Mucosa of gallbladder (tissue), 1 donor: ENCODE measurements at regions not wholly inside any gene's neighbourhood (a gene's known extent, or its start where the extent isn't known, plus 50 kb on each side); places are given as distances from the start of the nearest gene placed in this dataset.

Source experiments
- DNase-seq: peaks from one replicate; pipeline ENCODE4 v3.0.0-alpha.2; 2020; ENCODE audit warnings: low spot score
- donor health status: DM: no; HTN: no; CAD: no.

DNA sequence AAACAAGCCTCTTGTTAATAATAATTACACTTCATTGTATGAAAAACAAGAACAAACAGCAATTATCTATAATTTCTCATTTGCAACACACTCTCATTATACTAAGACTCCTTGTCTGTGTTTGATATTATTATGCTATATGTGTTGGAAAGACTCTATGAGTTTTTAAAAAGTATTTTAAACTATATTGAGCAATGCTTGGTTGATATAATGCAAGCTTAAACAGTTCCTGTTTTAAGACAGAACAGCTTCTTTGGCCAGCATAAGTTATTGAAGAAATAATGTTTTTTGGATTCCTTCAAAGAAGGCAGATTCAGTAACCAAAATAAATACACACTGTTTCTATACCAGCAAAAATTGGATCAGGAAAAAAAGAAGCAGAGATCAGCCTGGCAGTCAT is 871.4 kb downstream of the MAT2B start:
- no peak for DNase-seq

GRCh38 chr5:164377746-164378145 is 872.3 kb downstream of the MAT2B start:
- DNase-seq = no peak

DNA sequence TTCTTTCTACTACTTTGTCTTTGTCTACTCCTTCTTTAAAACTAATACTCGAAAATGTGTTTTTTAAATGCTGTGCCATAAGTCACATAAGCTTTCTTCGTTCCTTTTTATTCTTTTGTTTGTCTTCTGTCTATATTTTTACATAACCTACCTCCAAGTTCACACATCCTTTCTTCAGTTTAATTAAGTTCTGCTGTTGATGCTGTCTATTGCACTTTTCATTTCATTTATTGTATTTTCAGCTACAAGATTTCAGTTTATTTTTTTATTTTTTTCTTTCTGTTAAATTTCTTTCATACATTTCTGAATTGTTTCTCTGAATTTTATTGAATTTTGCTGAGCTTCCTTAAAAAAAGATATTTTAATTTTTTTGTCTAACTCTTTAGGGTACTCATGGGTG is 878.2 kb downstream of the MAT2B start:
- no peak for DNase-seq

DNA sequence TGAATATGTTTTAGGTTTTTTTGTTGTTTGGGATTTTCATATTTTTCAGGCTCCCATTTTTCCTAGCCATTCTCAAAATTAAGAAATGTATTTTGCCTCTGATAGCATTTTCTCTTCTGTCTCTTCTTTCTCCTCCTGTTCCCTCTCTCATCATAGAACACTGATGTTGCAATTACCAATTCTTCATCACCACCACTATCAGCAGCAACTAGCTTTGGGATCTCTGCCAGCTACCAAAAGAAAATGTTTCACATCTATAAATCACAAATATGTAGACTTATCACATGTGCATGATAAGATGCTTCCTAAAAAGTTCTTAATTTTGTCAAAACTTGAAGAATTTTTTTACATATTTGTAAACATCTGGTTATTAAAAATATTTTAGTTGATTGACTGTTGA is 887.1 kb downstream of the MAT2B start:
- DNase-seq = no peak

GRCh38 chr5:164394686-164395194 is 889.3 kb downstream of the MAT2B start:
- DNase-seq = no peak

GRCh38 chr5:164412531-164412930 is 907.1 kb downstream of the MAT2B start:
- no peak for DNase-seq

- no peak for DNase-seq
These were observed 914.7 kb downstream of the MAT2B start for GRCh38 chr5:164420161-164420560.

DNA sequence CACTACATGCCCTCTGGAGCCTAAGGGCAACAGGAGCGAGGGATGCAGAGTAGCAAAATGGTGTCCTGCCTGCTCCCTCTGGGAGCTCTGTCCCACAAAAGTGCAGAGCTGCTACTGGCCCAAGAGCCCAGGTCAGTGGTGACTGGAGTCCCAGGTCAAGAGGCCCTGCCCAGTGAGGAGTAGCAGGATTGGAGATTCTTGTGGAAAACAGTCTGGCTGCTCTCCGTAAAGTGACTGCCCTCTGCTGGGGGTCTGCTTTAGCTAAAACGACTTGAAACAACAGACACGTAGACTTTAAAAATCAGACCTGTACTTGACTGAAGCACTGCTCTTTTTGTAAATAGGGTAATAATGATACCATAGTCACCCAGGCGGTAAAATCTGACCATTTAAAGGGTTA is 917.0 kb downstream of the MAT2B start:
- no peak for DNase-seq

DNA sequence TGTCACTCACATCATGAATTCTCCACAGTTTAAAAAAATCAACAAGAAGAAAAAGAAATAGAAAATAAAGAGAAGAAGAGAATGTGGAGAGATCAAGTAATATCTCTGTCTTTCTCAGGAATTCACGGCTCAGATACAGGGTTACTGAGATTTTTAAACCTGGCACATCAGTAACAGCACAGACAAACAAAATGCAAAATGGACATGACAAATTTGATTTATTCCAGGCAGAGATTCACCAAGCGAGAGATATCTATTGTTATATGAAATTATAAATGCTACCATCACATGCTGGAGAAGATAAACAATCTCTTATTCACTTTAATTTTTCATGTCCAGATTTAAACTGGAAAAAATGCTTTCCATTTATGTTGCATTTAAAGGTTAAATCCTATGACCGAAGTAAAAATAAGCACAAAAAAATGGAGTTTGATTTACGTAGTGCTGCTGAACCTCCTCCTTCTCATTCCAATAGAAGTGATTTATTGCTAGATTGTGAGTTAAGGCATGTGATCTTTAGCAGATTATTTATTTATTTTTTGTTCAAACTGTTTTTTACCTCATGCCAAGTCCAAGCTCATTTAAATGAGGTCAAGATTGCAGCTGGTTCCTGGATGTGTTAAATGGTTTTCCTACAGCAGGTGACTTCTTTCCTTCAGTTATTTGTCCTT is 926.4 kb downstream of the MAT2B start:
- DNase-seq = no peak

DNA sequence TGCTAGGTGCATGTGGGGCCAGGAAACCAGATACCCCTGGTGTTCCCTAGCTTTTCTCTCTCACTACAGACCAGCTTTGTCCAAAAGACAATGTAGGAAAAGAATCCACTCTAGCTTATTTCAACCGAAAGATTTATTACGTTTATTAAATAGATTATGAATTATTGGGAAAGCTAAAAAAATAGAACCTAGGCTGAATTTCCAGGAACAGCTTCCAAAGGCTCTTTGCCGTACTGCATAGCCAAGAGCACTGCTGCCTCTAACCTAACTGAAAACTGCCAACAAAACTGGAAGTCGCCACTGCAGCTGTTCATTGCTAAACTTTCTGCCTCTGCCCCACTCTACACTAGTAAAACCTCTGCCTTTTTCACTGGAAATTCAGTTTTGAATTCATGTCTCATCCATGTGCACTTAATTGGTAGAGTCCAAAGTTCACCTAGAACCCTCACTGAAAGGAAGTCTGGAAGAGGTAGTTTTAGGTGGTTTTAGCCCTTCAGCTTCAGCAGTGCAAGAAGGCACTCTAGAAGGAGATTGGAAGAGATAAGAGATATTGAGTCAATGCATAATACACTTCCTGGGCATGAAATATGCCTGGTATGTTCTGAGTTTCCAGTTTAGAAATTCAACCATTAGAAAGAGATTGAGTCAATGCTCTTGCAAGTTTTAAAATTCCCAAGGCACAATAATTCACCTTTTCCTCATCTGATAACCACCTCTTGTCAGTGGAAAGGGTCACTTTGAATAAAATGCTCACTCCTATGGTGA is 927.9 kb downstream of the MAT2B start:
- DNase-seq = no peak

GRCh38 chr5:164435576-164435975 is 930.2 kb downstream of the MAT2B start:
- no peak for DNase-seq

DNA sequence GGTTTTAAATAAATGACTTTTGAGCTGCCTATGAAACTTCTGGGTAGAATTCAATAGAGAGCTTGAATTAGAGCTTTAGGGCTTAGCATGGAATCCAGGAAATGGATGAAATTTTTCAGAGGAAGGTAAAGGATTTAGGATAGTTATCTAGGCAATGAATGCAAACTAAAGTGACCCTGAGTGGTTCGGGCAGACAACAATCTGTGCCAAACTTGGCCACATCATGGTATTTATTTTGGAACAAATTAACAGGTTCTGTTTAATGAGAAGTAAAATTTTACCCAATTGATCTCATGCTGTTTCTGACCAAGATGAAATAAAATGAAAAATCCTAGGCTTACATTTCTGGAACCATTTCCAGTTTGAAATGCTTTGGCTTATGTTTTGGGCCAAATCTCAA is 934.4 kb downstream of the MAT2B start:
- DNase-seq = no peak

DNA sequence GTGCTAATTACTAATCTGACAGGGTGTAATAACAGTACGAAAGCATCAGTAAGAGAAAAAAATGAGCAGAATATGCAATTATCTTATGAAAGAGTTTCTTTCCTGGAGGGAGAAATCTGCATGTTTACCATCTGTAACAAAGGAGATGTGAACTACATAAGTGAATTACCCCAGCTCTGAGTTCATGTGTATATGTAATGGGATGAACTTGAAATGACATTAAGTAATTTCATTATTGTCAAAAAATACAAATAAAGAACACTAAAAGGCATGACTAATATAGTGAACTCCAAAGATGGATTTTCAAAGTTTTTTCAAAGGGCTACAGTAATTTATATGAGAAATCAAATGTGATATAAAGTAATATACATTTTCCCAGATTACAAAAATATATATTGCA is 944.0 kb downstream of the MAT2B start:
- no peak for DNase-seq

- no peak for DNase-seq
These were observed 960.6 kb downstream of the MAT2B start for GRCh38 chr5:164466033-164466432.

- DNase-seq = no peak
These were observed 964.9 kb downstream of the MAT2B start for GRCh38 chr5:164470312-164470711.

- no peak for DNase-seq
These were observed 966.7 kb downstream of the MAT2B start for GRCh38 chr5:164472165-164472564.

DNA sequence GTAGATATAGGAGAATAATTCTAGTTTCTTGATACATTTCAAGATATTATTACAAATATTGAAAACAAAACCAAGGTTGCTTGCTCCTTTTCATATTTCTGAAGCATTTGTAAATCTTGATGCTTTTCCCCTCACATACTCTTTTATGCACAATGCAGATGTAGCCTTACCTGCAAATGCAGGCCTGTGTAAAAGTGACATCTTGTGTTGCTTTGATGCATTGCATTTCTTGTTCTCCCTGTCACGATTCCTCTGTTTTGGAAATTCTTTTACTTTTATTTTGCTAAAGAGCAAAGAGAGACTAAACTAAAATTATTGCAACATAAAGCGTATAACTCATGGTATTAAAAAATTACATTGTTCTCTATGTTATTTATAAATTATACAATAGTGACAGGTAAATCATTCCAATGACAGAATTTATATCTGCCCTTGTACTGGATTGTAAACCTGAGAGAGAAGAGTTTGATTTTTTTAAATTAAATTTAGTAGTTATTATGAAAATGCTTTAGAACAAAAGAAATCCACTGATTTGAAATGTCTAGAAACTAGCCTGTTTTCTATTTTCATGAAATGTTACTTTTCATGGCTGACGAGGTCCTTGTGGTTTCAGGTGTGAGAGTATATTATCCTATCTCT is 970.0 kb downstream of the MAT2B start:
- no peak for DNase-seq

DNA sequence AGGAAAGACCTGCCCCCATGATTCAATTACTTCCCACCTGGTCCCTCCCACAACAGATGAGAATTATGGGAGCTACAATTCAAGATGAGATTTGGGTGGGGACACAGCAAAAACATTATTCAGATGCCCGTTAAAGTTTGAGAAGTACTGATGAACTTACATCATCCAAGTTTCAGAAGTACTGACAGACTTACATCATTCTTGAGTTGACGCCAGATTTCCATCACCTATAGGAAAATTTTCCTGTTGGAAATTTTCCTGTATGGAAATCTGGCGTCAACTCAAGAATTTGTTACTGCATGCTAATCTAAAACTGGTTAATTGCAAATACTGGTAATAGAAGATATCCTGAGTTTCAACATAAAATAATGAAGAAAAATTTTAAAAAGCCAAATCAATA is 975.9 kb downstream of the MAT2B start:
- DNase-seq = no peak

GRCh38 chr5:164482351-164482750 is 976.9 kb downstream of the MAT2B start:
- no peak for DNase-seq

- no peak for DNase-seq
These were observed 979.5 kb downstream of the MAT2B start for GRCh38 chr5:164484948-164485347.

- DNase-seq = no peak
These were observed 982.5 kb downstream of the MAT2B start for GRCh38 chr5:164487939-164488338.

DNA sequence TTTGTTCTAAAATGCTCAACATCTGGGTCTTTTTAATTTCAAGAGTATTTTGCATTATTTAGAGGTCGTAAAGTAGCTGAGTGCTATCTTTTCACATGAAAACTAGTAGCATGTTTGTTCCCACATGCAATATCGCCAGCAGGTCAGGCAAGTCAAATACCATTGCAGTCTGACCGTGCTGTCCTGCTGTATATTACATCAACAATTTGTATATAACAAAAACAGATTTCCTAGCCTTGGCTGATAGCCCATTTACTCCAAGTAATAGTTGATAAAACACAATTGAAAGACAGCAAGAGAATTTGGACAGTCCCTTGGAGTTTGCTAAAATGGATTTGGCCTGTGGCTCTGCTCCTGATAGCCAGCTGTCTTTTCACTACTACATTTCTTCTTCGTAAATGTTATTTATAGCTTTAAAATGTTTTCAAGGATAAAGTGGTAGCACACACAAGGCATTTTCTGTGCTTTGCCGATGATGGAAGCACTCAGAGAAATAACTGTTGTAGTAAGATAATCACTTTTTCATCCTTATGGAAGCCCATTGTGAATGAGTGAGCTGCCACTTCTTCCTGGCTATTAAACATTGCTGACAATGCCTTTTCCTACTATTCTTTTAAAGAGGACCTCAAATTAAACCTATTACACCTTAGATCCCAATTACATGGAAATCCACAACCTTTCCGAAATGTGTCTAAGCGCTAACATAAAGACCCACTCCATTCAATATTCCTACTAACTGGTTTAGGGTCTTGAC is 992.1 kb downstream of the MAT2B start:
- DNase-seq = no peak
